Activated T-helper 17 cell treated with anti-CD3 and anti-CD28 coated beads, Interleukin-2, amount 50 U/mL, for 72 hours (primary cell): ENCODE measurements at regions not wholly inside any gene's neighbourhood (a gene's known extent, or its start where the extent isn't known, plus 50 kb on each side); places are given as distances from the start of the nearest gene placed in this dataset.

ENCODE experiments used
- ATAC-seq: fragments of 150-1000 bp; cut with Tn5 transposase; replicated peaks from 2 replicates; pipeline ENCODE4 v1.10.0; 2021; ENCODE audit warnings: mild to moderate bottlenecking, moderate library complexity
- H3K27ac Mint-ChIP-seq: one replicate; pipeline ENCODE4 v1.8.0; 2022; ENCODE audit warnings: mixed read lengths
- H3K27me3 Mint-ChIP-seq: one replicate; pipeline ENCODE4 v1.8.0; 2022; ENCODE audit warnings: mixed read lengths
- H3K36me3 Mint-ChIP-seq: one replicate; pipeline ENCODE4 v1.8.0; 2022; ENCODE audit warnings: low read depth, mild to moderate bottlenecking, mixed read lengths
- H3K4me1 Mint-ChIP-seq: one replicate; pipeline ENCODE4 v1.8.0; 2022; ENCODE audit warnings: mixed read lengths
- H3K4me3 Mint-ChIP-seq: one replicate; pipeline ENCODE4 v1.8.0; 2022; ENCODE audit warnings: mild to moderate bottlenecking, mixed read lengths
- H3K9me3 Mint-ChIP-seq: one replicate; pipeline ENCODE4 v1.8.0; 2022; ENCODE audit warnings: mixed read lengths

DNA sequence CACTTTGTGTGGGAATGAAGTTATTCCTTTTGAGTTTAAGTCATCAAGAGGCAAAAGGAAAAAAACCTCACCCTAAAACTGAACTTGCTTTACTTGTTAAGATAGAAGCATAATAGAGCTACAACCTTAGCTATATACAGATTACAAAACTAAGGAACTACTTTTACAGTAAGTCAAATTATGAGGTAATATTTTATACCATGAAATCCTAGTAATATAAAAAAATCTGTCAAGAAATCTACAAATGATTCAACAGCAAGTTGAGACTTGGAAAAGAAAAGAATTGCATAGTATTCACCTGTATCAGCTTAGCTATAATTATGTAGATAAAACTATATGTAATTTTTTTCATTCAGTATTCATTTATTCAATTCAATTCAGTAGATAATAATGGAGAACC, 335.3 kb downstream of the KLF5 start:
- Mint-ChIP-seq H3K27ac (no peak overlapping the region), H3K9me3 (peaks cover 4% of the 10 kb centered on the region), H3K4me1 (no peaks in the 10 kb centered on the region), H3K4me3 (no peak overlapping the region), H3K27me3 (peaks cover 12% of the 10 kb centered on the region), H3K36me3 (no peaks in the 10 kb centered on the region)
- no peak for ATAC-seq

- no peak for ATAC-seq
- Mint-ChIP-seq H3K4me3 (no peak overlapping the region), H3K36me3 (no peaks in the 10 kb centered on the region), H3K9me3 (peaks cover 4% of the 10 kb centered on the region), H3K4me1 (no peaks in the 10 kb centered on the region), H3K27me3 (peaks cover 14% of the 10 kb centered on the region), H3K27ac (no peak overlapping the region)
These were observed 331.3 kb downstream of the KLF5 start for GRCh38 chr13:73390100-73390499.

GRCh38 chr13:73388586-73388985, 329.8 kb downstream of the KLF5 start:
- Mint-ChIP-seq H3K36me3 (no peaks in the 10 kb centered on the region), H3K27ac (no peak overlapping the region), H3K4me3 (no peak overlapping the region), H3K27me3 (peaks cover 20% of the 10 kb centered on the region), H3K9me3 (peaks cover 4% of the 10 kb centered on the region), H3K4me1 (no peaks in the 10 kb centered on the region)
- no peak for ATAC-seq

GRCh38 chr13:73387318-73387717, 328.5 kb downstream of the KLF5 start:
- Mint-ChIP-seq H3K27me3 (peaks cover 22% of the 10 kb centered on the region), H3K36me3 (no peaks in the 10 kb centered on the region), H3K4me3 (no peak overlapping the region), H3K4me1 (no peaks in the 10 kb centered on the region), H3K27ac (no peak overlapping the region), H3K9me3 (peaks cover 4% of the 10 kb centered on the region)
- no peak for ATAC-seq

DNA sequence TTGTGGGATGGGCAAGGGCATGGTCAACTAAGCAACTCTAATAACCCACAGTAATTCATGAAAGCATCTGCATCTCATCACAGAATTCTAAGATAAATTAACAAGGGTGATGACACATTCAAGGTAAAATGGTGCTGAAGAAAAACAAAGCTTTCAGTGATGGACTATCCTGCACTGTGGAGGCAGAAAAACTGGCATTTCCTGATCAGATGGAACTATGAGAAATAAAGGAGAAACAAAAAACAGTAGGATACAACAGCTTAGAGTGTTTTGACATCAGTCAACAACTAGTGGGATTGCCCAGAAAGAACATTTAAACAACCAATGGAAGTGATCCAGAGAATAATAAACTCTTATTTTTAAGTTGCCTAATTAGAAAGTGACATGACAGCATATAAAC, 327.0 kb downstream of the KLF5 start:
- H3K4me1 Mint-ChIP-seq: no peaks in the 10 kb centered on the region
- no peaks in the 10 kb centered on the region for H3K9me3 Mint-ChIP-seq
- H3K27ac Mint-ChIP-seq: no peak overlapping the region
- ATAC-seq: no peak
- H3K4me3 Mint-ChIP-seq: no peak overlapping the region
- no peaks in the 10 kb centered on the region for H3K36me3 Mint-ChIP-seq
- H3K27me3 Mint-ChIP-seq: peaks cover 19% of the 10 kb centered on the region

DNA sequence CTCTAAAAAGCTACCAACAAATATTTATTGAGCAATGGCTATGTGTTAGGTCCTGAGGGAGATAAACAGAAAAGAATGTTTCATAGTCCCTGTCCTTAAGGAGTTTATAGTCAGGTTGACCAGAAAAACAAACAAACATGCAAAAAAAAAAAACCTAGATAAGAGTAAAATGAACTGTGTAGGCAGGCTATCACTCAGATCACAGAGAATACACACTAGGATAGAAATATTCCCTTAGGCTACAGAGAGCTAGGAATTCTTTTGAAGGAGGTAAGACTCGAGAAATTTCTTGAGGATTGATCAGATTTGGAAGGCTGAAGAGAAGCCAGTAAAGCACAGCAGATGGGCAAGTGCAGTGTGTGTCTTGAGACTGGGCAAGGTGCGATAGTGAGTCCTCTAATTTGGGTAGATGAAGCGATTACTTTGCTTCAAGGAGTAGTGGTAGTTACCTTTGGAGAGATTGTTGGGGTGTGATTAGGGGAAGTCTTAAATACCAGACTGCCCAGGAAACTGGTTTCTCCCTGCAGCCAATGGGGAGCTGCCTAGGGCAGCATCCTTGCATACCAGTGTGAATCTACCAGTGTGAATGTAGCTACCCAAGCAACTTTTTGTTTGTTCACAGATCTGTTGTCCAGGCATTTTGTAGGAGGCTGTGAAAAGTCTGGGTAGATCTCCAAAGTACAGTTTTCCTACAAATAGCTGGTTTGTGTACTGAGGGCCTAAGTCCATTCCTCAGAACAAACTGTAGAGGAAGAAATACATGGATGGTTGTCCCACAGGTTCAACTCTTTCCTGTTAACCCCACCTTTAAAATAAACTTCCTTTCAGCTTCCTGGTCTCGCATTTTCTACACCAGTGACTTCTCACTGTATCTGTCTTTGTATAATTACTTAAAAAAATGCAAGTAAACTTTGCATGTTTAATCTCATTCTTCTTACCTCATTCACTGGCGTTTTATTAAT, 314.1 kb downstream of the KLF5 start:
- no peak for ATAC-seq
- Mint-ChIP-seq H3K4me1 (no peaks in the 10 kb centered on the region), H3K36me3 (no peaks in the 10 kb centered on the region), H3K27me3 (peaks cover 6% of the 10 kb centered on the region), H3K9me3 (no peaks in the 10 kb centered on the region), H3K4me3 (no peak overlapping the region), H3K27ac (no peak overlapping the region)

- H3K27ac Mint-ChIP-seq: no peak overlapping the region
- no peaks in the 10 kb centered on the region for H3K4me1 Mint-ChIP-seq
- H3K27me3 Mint-ChIP-seq: peaks cover 6% of the 10 kb centered on the region
These were observed 311.3 kb downstream of the KLF5 start for GRCh38 chr13:73370066-73370465.

DNA sequence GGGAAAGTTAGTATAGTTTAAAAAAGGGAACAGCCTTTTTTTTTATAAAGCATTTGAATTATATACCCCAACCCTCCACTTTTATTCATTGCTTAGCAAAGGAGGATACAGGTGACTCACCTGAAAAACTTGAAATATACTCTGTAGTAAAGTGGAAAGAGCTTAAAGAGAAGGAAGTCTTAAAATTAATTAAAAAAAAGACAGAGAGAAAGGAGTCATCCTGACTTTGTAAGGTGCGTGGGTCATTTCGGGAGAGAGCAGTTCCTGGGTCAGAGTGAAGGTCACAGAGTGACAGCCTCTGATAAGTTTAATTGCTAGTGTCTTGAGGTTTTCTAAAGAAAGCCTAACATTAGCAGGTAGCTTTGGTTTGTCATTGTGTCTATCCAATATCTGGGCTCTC, 310.3 kb downstream of the KLF5 start:
- H3K4me1 Mint-ChIP-seq: no peaks in the 10 kb centered on the region
- no peaks in the 10 kb centered on the region for H3K9me3 Mint-ChIP-seq
- ATAC-seq: no peak
- peaks cover 6% of the 10 kb centered on the region for H3K27me3 Mint-ChIP-seq
- no peaks in the 10 kb centered on the region for H3K36me3 Mint-ChIP-seq
- H3K4me3 Mint-ChIP-seq: no peak overlapping the region
- H3K27ac Mint-ChIP-seq: no peak overlapping the region

More at GRCh38 chr13:73370066-73370465, 311.3 kb downstream of the KLF5 start:
- Mint-ChIP-seq H3K36me3 (no peaks in the 10 kb centered on the region), H3K4me3 (no peak overlapping the region), H3K9me3 (no peaks in the 10 kb centered on the region)
- no peak for ATAC-seq

DNA sequence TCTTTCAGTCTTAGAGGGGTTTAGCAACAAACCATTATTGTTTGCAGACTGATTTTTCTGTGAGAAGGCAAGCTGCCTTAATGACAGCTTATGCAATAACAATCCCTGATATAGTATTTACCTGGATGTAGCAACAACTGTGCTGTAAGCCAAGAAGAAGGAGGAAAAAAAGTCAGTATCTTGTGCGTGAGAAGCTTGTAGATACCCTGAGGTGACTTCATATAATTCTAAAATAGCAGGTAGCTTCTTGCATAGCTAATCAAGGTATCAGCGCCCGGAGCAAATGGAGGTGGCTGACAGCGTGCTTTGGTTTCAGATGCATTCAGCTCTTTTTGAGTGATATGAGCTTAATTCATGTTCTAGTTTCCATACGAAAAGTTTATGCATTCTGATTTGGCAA, 309.8 kb downstream of the KLF5 start:
- H3K36me3 Mint-ChIP-seq: no peaks in the 10 kb centered on the region
- no peak overlapping the region for H3K4me3 Mint-ChIP-seq
- no peaks in the 10 kb centered on the region for H3K9me3 Mint-ChIP-seq
- no peak for ATAC-seq
- no peak overlapping the region for H3K27ac Mint-ChIP-seq
- no peaks in the 10 kb centered on the region for H3K4me1 Mint-ChIP-seq
- peaks cover 6% of the 10 kb centered on the region for H3K27me3 Mint-ChIP-seq

DNA sequence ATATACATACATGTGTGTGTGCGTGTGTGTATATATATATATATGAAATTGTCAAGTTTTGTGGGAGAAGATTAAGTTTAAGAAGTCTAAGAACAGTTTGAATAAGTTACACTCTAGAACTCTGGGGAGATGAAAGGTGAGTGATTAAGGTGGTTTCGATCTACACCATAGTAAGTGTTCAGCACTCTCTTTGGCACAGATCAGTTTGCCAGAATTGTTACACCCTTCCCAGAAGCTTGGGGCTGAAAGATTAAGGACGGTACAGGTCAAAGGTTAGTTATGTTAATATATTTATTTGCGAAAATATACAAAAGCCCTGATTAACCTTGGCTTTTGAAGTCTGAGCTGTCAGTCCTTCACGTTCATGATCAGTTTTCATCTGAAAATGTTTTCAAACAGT, 309.1 kb downstream of the KLF5 start:
- Mint-ChIP-seq H3K4me3 (no peak overlapping the region), H3K4me1 (no peaks in the 10 kb centered on the region), H3K36me3 (no peaks in the 10 kb centered on the region), H3K27me3 (peaks cover 6% of the 10 kb centered on the region), H3K27ac (no peak overlapping the region), H3K9me3 (no peaks in the 10 kb centered on the region)
- ATAC-seq: no peak

- Mint-ChIP-seq H3K36me3 (no peaks in the 10 kb centered on the region), H3K27me3 (peaks cover 4% of the 10 kb centered on the region), H3K9me3 (no peaks in the 10 kb centered on the region), H3K27ac (no peak overlapping the region), H3K4me3 (no peak overlapping the region), H3K4me1 (no peaks in the 10 kb centered on the region)
- ATAC-seq: no peak
These were observed 307.4 kb downstream of the KLF5 start for GRCh38 chr13:73366241-73366640.

GRCh38 chr13:73365681-73366080, 306.9 kb downstream of the KLF5 start:
- Mint-ChIP-seq H3K36me3 (no peaks in the 10 kb centered on the region), H3K4me3 (no peak overlapping the region), H3K27ac (no peak overlapping the region), H3K9me3 (no peaks in the 10 kb centered on the region), H3K27me3 (no peaks in the 10 kb centered on the region), H3K4me1 (no peaks in the 10 kb centered on the region)
- ATAC-seq: no peak

DNA sequence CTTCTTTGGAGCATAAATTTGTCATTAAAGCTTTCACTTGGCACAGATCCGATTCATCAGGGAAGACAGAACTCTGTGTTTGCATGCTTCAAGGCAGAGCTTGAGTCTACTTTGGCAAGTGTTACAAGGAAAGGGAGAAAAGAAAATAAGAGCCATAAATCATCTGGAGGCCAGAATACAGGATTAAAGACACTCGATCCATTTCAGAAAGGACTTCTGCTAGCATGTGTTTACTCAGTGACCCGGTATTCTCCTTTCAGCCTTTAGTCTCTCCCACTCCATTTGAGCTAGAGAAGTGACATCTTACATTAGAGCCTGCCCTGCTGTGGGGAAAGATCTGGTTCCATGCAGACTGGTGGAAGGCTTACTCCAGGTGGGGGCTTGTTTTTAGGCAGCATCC, 306.4 kb downstream of the KLF5 start:
- H3K36me3 Mint-ChIP-seq: no peaks in the 10 kb centered on the region
- H3K27me3 Mint-ChIP-seq: no peaks in the 10 kb centered on the region
- no peak for ATAC-seq
- H3K27ac Mint-ChIP-seq: no peak overlapping the region
- H3K4me3 Mint-ChIP-seq: no peak overlapping the region
- no peaks in the 10 kb centered on the region for H3K4me1 Mint-ChIP-seq
- no peaks in the 10 kb centered on the region for H3K9me3 Mint-ChIP-seq

DNA sequence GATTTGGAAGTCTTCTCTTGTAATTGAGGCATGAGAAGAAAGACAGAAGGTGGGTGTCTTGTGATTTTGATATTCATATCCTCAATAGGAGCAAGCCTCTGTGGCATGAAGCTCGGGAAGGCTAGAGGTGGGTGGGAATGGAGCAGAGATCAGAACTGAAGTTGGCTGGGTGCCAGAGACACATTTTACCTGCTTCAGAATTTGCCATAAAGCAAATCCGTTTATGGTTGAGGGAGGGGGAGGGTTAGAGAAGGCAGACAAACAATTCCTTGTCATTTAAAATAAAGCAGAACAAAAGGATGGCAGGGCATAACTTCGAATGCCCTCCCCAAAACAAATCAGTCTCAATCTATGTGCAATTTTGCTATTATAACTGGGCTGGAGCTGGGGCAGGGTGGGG, 305.9 kb downstream of the KLF5 start:
- H3K36me3 Mint-ChIP-seq: no peaks in the 10 kb centered on the region
- no peak overlapping the region for H3K27ac Mint-ChIP-seq
- no peaks in the 10 kb centered on the region for H3K27me3 Mint-ChIP-seq
- H3K9me3 Mint-ChIP-seq: no peaks in the 10 kb centered on the region
- no peaks in the 10 kb centered on the region for H3K4me1 Mint-ChIP-seq
- ATAC-seq: no peak
- no peak overlapping the region for H3K4me3 Mint-ChIP-seq

DNA sequence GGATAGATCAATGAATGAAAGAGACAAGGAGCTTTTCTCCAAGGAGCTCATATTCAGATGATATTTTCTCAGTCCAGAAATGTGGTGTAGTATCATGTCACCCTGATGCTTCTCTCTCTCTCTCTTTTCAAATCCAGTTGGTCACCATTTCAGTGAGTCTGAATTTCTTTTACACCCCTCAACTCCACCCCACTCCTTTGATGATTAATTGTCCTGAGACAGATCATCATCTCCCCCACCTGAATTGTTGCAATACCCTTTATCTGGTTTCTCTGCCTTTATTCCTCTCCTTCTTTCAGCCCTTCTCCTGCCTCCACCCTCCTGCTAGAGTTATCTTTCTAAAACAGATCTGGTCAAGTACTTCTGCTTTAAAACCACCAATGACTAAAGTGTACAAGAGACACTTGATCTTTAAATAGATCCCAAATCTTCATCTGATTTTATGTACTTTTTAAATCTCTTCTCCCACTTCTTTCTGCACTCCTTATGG, 299.8 kb downstream of the KLF5 start:
- no peaks in the 10 kb centered on the region for H3K9me3 Mint-ChIP-seq
- no peak for ATAC-seq
- H3K27me3 Mint-ChIP-seq: no peaks in the 10 kb centered on the region
- no peaks in the 10 kb centered on the region for H3K4me1 Mint-ChIP-seq
- H3K27ac Mint-ChIP-seq: no peak overlapping the region
- no peak overlapping the region for H3K4me3 Mint-ChIP-seq
- H3K36me3 Mint-ChIP-seq: no peaks in the 10 kb centered on the region
